HepG2 (cell line): ENCODE measurements at regions not wholly inside any gene's neighbourhood (a gene's known extent, or its start where the extent isn't known, plus 50 kb on each side); places are given as distances from the start of the nearest gene placed in this dataset.

Experiments
- GMEB1 ChIP-seq: sonication (generic); formaldehyde crosslinking; IDR thresholded peaks from 2 replicates; pipeline ENCODE4 v1.5.1; 2020; ENCODE audit warnings: missing genetic modification reagents, mild to moderate bottlenecking, borderline replicate concordance
- MBNL3 ChIP-seq: fragments of 250-450 bp; sonication (Bioruptor Pico); conservative IDR thresholded peaks from 2 replicates; pipeline ENCODE4 v1.8.0; 2022; ENCODE audit warnings: mild to moderate bottlenecking, inconsistent platforms
- NFKBIZ ChIP-seq: IDR thresholded peaks from 2 replicates; pipeline ENCODE4 v1.6.1; 2018; ENCODE audit warnings: missing genetic modification reagents, missing compliant biosample characterization
- ONECUT2 ChIP-seq: sonication (generic); formaldehyde crosslinking; IDR thresholded peaks from 2 replicates; pipeline ENCODE4 v1.4.0; 2020; ENCODE audit warnings: missing genetic modification reagents
- PLRG1 ChIP-seq: fragments of 450-650 bp; conservative IDR thresholded peaks from 2 replicates; pipeline ENCODE4 v1.6.1; 2016
- POLR2A ChIP-seq, 2 experiments: IDR thresholded peaks; 2 replicates each; pipeline ENCODE4 v1.6.1; 2011; ENCODE audit warnings: low read depth in 2 of 2, low read length in 2 of 2, mild to moderate bottlenecking in 1 of 2, moderate library complexity in 1 of 2; ENCODE audit not compliant: insufficient read depth in 1 of 2
- RNF2 ChIP-seq: fragments of 450-650 bp; conservative IDR thresholded peaks from 2 replicates; pipeline ENCODE4 v1.6.1; 2016; ENCODE audit warnings: low read depth
- SCMH1 ChIP-seq: sonication (generic); formaldehyde crosslinking; IDR thresholded peaks from 2 replicates; pipeline ENCODE4 v1.9.0; 2021; ENCODE audit warnings: missing genetic modification reagents, mild to moderate bottlenecking, borderline replicate concordance
- ZMYM3 ChIP-seq: sonication (generic); formaldehyde crosslinking; IDR thresholded peaks from 2 replicates; pipeline ENCODE4 v1.5.1; 2020; ENCODE audit warnings: mild to moderate bottlenecking, missing genetic modification reagents
- ZNF577 ChIP-seq: sonication (generic); formaldehyde crosslinking; IDR thresholded peaks from 2 replicates; pipeline ENCODE4 v1.4.0; 2020; ENCODE audit warnings: mild to moderate bottlenecking, low read depth, missing genetic modification reagents, borderline replicate concordance
- TF ChIP-seq, protein P1 (sequence below): sonication (generic); formaldehyde crosslinking; IDR thresholded peaks from 2 replicates; pipeline ENCODE4 v1.4.0; 2020; ENCODE audit warnings: mild to moderate bottlenecking, missing genetic modification reagents, borderline replicate concordance

DNA sequence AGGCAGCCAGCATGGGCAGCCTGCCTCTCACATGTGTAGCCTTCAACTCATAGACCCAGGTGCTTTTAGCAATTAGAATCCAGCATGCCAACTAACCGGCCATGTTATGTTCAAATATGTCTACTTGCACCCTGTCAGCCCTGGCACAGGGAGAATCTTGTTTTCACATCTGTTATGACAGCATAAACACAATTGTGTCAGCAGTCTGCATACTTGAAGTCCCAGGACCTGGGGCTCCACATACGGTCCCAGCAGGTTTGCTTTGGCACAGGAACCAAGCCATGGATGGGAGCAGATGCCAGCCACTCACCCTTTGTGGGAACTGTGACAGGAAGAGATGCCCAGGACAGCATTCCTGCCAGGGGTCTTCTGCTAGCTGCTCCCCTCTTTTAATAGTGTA is 67.2 kb upstream of the SYNDIG1 start (continued):
- TF ChIP-seq ZMYM3 (CRISPR knock-in tag), result no peak
- no peak for TF ChIP-seq PLRG1
- no peak for TF ChIP-seq MBNL3 (CRISPR knock-in tag)
- TF ChIP-seq SCMH1 (CRISPR knock-in tag), result no peak
- TF ChIP-seq ZNF577 (CRISPR knock-in tag), result no peak
- TF ChIP-seq POLR2A (IDR thresholded peaks at IDR 0.05; ENCODE audit: insufficient read depth in 1 of 2, low read depth in 2 of 2, low read length in 2 of 2), result no peak
- TF ChIP-seq GMEB1 (CRISPR knock-in tag), result no peak
- no peak for TF ChIP-seq NFKBIZ (CRISPR knock-in tag)
- no peak for TF ChIP-seq RNF2
- no peak for TF ChIP-seq ONECUT2
- TF ChIP-seq, protein P1, sequence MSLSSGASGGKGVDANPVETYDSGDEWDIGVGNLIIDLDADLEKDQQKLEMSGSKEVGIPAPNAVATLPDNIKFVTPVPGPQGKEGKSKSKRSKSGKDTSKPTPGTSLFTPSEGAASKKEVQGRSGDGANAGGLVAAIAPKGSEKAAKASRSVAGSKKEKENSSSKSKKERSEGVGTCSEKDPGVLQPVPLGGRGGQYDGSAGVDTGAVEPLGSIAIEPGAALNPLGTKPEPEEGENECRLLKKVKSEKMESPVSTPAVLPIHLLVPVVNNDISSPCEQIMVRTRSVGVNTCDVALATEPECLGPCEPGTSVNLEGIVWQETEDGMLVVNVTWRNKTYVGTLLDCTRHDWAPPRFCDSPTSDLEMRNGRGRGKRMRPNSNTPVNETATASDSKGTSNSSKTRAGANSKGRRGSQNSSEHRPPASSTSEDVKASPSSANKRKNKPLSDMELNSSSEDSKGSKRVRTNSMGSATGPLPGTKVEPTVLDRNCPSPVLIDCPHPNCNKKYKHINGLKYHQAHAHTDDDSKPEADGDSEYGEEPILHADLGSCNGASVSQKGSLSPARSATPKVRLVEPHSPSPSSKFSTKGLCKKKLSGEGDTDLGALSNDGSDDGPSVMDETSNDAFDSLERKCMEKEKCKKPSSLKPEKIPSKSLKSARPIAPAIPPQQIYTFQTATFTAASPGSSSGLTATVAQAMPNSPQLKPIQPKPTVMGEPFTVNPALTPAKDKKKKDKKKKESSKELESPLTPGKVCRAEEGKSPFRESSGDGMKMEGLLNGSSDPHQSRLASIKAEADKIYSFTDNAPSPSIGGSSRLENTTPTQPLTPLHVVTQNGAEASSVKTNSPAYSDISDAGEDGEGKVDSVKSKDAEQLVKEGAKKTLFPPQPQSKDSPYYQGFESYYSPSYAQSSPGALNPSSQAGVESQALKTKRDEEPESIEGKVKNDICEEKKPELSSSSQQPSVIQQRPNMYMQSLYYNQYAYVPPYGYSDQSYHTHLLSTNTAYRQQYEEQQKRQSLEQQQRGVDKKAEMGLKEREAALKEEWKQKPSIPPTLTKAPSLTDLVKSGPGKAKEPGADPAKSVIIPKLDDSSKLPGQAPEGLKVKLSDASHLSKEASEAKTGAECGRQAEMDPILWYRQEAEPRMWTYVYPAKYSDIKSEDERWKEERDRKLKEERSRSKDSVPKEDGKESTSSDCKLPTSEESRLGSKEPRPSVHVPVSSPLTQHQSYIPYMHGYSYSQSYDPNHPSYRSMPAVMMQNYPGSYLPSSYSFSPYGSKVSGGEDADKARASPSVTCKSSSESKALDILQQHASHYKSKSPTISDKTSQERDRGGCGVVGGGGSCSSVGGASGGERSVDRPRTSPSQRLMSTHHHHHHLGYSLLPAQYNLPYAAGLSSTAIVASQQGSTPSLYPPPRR, result no peak
